GM23338 (cell line): ENCODE measurements at regions not wholly inside any gene's neighbourhood (a gene's known extent, or its start where the extent isn't known, plus 50 kb on each side); places are given as distances from the start of the nearest gene placed in this dataset.

Experiments
- POLR2AphosphoS5 ChIP-seq: IDR thresholded peaks from 2 replicates; pipeline ENCODE4 v1.6.1; 2016; ENCODE audit warnings: antibody characterized with exemption, low read depth
- TF ChIP-seq, protein P1 (sequence below), 2 experiments: fragments of 200-600 bp in 1 of 2; sonication (generic) in 1 of 2; conservative IDR thresholded peaks; 2 replicates each; pipeline versions ENCODE4 v1.5.1 to v1.6.1; 2016 to 2017; ENCODE audit warnings: antibody characterized with exemption in 2 of 2, low read depth in 2 of 2, mild to moderate bottlenecking in 2 of 2, moderate library complexity in 1 of 2

DNA sequence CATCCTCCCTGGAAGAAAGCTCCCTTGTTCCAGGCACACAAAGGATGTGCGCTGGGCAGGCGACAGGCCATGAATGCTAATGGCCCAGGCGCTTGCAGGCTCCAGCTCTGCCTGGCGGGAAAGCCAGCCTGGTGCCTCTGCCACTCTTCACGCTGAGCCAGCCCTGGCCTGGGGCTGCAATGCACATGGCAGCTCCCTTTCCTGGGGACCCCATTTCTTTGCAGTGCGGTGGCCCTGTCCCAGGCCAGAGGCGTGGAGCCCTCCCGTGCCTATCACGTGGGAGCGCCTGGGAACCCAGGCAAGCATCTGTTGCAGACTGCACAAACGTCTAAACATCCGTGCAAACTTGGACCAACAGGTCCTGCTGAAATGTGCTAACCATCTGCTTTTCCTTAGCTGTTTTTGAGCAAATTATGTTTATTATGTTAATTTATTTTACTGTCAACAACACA lies 152.1 kb upstream of the LYZL2 start:
- TF ChIP-seq, protein P1, sequence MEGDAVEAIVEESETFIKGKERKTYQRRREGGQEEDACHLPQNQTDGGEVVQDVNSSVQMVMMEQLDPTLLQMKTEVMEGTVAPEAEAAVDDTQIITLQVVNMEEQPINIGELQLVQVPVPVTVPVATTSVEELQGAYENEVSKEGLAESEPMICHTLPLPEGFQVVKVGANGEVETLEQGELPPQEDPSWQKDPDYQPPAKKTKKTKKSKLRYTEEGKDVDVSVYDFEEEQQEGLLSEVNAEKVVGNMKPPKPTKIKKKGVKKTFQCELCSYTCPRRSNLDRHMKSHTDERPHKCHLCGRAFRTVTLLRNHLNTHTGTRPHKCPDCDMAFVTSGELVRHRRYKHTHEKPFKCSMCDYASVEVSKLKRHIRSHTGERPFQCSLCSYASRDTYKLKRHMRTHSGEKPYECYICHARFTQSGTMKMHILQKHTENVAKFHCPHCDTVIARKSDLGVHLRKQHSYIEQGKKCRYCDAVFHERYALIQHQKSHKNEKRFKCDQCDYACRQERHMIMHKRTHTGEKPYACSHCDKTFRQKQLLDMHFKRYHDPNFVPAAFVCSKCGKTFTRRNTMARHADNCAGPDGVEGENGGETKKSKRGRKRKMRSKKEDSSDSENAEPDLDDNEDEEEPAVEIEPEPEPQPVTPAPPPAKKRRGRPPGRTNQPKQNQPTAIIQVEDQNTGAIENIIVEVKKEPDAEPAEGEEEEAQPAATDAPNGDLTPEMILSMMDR (conservative IDR thresholded peaks at IDR 0.05; ENCODE audit: low read depth in 2 of 2) = no peak
- no peak for TF ChIP-seq POLR2AphosphoS5
